Mesenchymal stem cell (in vitro differentiated cells and primary cell): ENCODE measurements at regions not wholly inside any gene's neighbourhood (a gene's known extent, or its start where the extent isn't known, plus 50 kb on each side); places are given as distances from the start of the nearest gene placed in this dataset.
"Not testable (repeated sequence)": the region's sequence is repeated elsewhere in the genome, so short reads cannot be mapped to it uniquely, and the experiment has no call there.

Experiments
- DNase-seq: peaks from one replicate; pipeline ENCODE4 v3.0.0-alpha.2; 2013
- H2AFZ ChIP-seq: one replicate; pipeline ENCODE4 v1.6.1; 2013; ENCODE audit warnings: low read depth, mild to moderate bottlenecking, control low read depth, inconsistent platforms, low read length, moderate library complexity
- H2AK5ac ChIP-seq: 2 replicates; pipeline ENCODE4 v1.6.1; 2013; ENCODE audit warnings: low read length, moderate library complexity, mild to moderate bottlenecking, inconsistent platforms; ENCODE audit not compliant: severe bottlenecking
- H2BK120ac ChIP-seq: one replicate; pipeline ENCODE4 v1.6.1; 2013; ENCODE audit warnings: low read depth, mild to moderate bottlenecking, inconsistent platforms, low read length, moderate library complexity
- H2BK12ac ChIP-seq, 2 experiments: one replicate each; pipeline ENCODE4 v1.6.1; 2013; ENCODE audit warnings: inconsistent platforms in 2 of 2, low read length in 2 of 2, mild to moderate bottlenecking in 2 of 2, moderate library complexity in 2 of 2, control low read depth in 1 of 2
- H2BK15ac ChIP-seq: one replicate; pipeline ENCODE4 v1.6.1; 2013; ENCODE audit warnings: mild to moderate bottlenecking, low read depth, inconsistent platforms; ENCODE audit not compliant: poor library complexity, severe bottlenecking
- H2BK5ac ChIP-seq: 2 replicates; pipeline ENCODE4 v1.6.1; 2013; ENCODE audit warnings: low read depth, mild to moderate bottlenecking, low read length, control low read depth, inconsistent platforms; ENCODE audit not compliant: poor library complexity, severe bottlenecking
- H3K14ac ChIP-seq, 2 experiments: one replicate each; pipeline ENCODE4 v1.6.1; 2013; ENCODE audit warnings: inconsistent platforms in 2 of 2, low read length in 2 of 2, control low read depth in 1 of 2, mild to moderate bottlenecking in 1 of 2, moderate library complexity in 1 of 2
- H3K18ac ChIP-seq, 2 experiments: one replicate each; pipeline ENCODE4 v1.6.1; 2013; ENCODE audit warnings: inconsistent platforms in 2 of 2, low read length in 2 of 2, control low read depth in 1 of 2, low read depth in 1 of 2, mild to moderate bottlenecking in 1 of 2
- H3K23ac ChIP-seq, 2 experiments: one replicate each; pipeline ENCODE4 v1.6.1; 2013; ENCODE audit warnings: inconsistent platforms in 2 of 2, low read length in 2 of 2, mild to moderate bottlenecking in 2 of 2, moderate library complexity in 2 of 2, control low read depth in 1 of 2
- H3K27ac ChIP-seq: 2 replicates; pipeline ENCODE4 v1.5.1; 2013; ENCODE audit warnings: mild to moderate bottlenecking, moderate library complexity, low read length, control low read depth, inconsistent platforms; ENCODE audit not compliant: poor library complexity, severe bottlenecking
- H3K27me3 ChIP-seq, 2 experiments: 2 replicates each; pipeline versions ENCODE4 v1.6.1 to v1.7.0; 2013; ENCODE audit warnings: low read length in 2 of 2, mild to moderate bottlenecking in 2 of 2, moderate library complexity in 2 of 2, control low read depth in 1 of 2, inconsistent platforms in 1 of 2; ENCODE audit not compliant: control insufficient read depth in 1 of 2, insufficient read depth in 1 of 2
- H3K36me3 ChIP-seq, 2 experiments: 2 replicates each; pipeline versions ENCODE4 v1.6.1 to v1.7.0; 2013; ENCODE audit warnings: low read length in 2 of 2, control low read depth in 1 of 2, inconsistent platforms in 1 of 2, low read depth in 1 of 2, mild to moderate bottlenecking in 1 of 2; ENCODE audit not compliant: insufficient read depth in 2 of 2, control insufficient read depth in 1 of 2
- H3K4ac ChIP-seq, 2 experiments: one replicate each; pipeline ENCODE4 v1.6.1; 2013; ENCODE audit warnings: inconsistent platforms in 2 of 2, low read length in 2 of 2, mild to moderate bottlenecking in 2 of 2, moderate library complexity in 2 of 2, control low read depth in 1 of 2, low read depth in 1 of 2
- H3K4me1 ChIP-seq: 2 replicates; pipeline ENCODE4 v1.6.1; 2013; ENCODE audit warnings: low read depth, low read length, control low read depth; ENCODE audit not compliant: control insufficient read depth, insufficient read depth
- H3K4me2 ChIP-seq: 2 replicates; pipeline ENCODE4 v1.6.1; 2013; ENCODE audit warnings: low read length, mild to moderate bottlenecking, inconsistent platforms; ENCODE audit not compliant: poor library complexity, severe bottlenecking
- H3K4me3 ChIP-seq, 2 experiments: 2 replicates each; pipeline versions ENCODE4 v1.5.1 to v1.7.0; 2013; ENCODE audit warnings: low read length in 2 of 2, mild to moderate bottlenecking in 2 of 2, control low read depth in 1 of 2, low read depth in 1 of 2; ENCODE audit not compliant: insufficient read depth in 1 of 2
- H3K79me1 ChIP-seq: replicated peaks from 2 replicates; pipeline ENCODE4 v1.6.1; 2013; ENCODE audit warnings: mild to moderate bottlenecking, control low read depth, low read length, inconsistent platforms; ENCODE audit not compliant: poor library complexity, severe bottlenecking
- H3K9ac ChIP-seq: 2 replicates; pipeline ENCODE4 v1.7.0; 2013; ENCODE audit warnings: mild to moderate bottlenecking, low read length, moderate library complexity
- H3K9me3 ChIP-seq: 2 replicates; pipeline ENCODE4 v1.7.0; 2013; ENCODE audit warnings: mild to moderate bottlenecking, low read length; ENCODE audit not compliant: control insufficient read depth
- H4K8ac ChIP-seq: one replicate; pipeline ENCODE4 v1.6.1; 2013; ENCODE audit warnings: inconsistent platforms, mild to moderate bottlenecking, low read length, moderate library complexity
- H4K91ac ChIP-seq: one replicate; pipeline ENCODE4 v1.6.1; 2013; ENCODE audit warnings: mild to moderate bottlenecking, low read length, inconsistent platforms
- WGBS: methylation state at CpG from one replicate; pipeline ENCODE4 v1.1.7; 2013; ENCODE audit warnings: mixed read lengths; 5-methylcytosine and 5-hydroxymethylcytosine counted together

- H3K4me1 ChIP-seq = no peaks in the 10 kb centered on the region
- H3K4me3 ChIP-seq = no peak overlapping the region
- H3K27ac ChIP-seq = no peak overlapping the region
- H3K4ac ChIP-seq = no peak overlapping the region
- no peak overlapping the region for H2BK12ac ChIP-seq
- H3K79me1 ChIP-seq = no peaks in the 10 kb centered on the region
- no peak overlapping the region for H3K9ac ChIP-seq
- H2BK5ac ChIP-seq = no peak overlapping the region
- no peak overlapping the region for H3K14ac ChIP-seq
- WGBS = 83% methylated on average over 1 of the region's 1 CpG
- peaks cover 7% of the 10 kb centered on the region for H3K9me3 ChIP-seq
- no peak overlapping the region for H2BK15ac ChIP-seq
- H3K4me2 ChIP-seq = no peak overlapping the region
- no peak overlapping the region for H4K8ac ChIP-seq
- H4K91ac ChIP-seq = no peak overlapping the region
- DNase-seq = no peak
- no peaks in the 10 kb centered on the region for H3K27me3 ChIP-seq
- H3K18ac ChIP-seq = no peak overlapping the region
- no peak overlapping the region for H2AK5ac ChIP-seq
- no peak overlapping the region for H2AFZ ChIP-seq
- H3K36me3 ChIP-seq = no peaks in the 10 kb centered on the region
- H2BK120ac ChIP-seq = no peak overlapping the region
- no peak overlapping the region for H3K23ac ChIP-seq
Observed at GRCh38 chr11:100441086-100441485, 246.0 kb upstream of the ARHGAP42 start.

- H3K79me1 ChIP-seq = no peaks in the 10 kb centered on the region
- H3K9me3 ChIP-seq = peaks cover 7% of the 10 kb centered on the region
- no peak for DNase-seq
- H2BK120ac ChIP-seq = no peak overlapping the region
- H2AK5ac ChIP-seq = no peak overlapping the region
- no peak overlapping the region for H3K23ac ChIP-seq
- no peak overlapping the region for H3K9ac ChIP-seq
- H4K8ac ChIP-seq = no peak overlapping the region
- no peak overlapping the region for H2BK12ac ChIP-seq
- H2BK15ac ChIP-seq = no peak overlapping the region
- H3K4me1 ChIP-seq = no peaks in the 10 kb centered on the region
- 100% methylated on average over 3 of the region's 3 CpGs for WGBS
- no peak overlapping the region for H2BK5ac ChIP-seq
- H3K4me3 ChIP-seq = no peak overlapping the region
- no peaks in the 10 kb centered on the region for H3K27me3 ChIP-seq
- no peak overlapping the region for H3K4me2 ChIP-seq
- H3K14ac ChIP-seq = no peak overlapping the region
- no peak overlapping the region for H2AFZ ChIP-seq
- no peak overlapping the region for H3K27ac ChIP-seq
- no peak overlapping the region for H4K91ac ChIP-seq
- H3K36me3 ChIP-seq = no peaks in the 10 kb centered on the region
- H3K18ac ChIP-seq = no peak overlapping the region
- H3K4ac ChIP-seq = no peak overlapping the region
Observed at GRCh38 chr11:100442017-100442416, 245.1 kb upstream of the ARHGAP42 start.

- Histone ChIP-seq H3K27ac (no peak overlapping the region), H3K23ac (no peak overlapping the region), H4K91ac (no peak overlapping the region), H2BK5ac (no peak overlapping the region), H3K18ac (no peak overlapping the region), H3K4me2 (no peak overlapping the region), H3K4ac (no peak overlapping the region), H3K4me3 (no peak overlapping the region), H4K8ac (no peak overlapping the region), H2BK15ac (no peak overlapping the region), H3K79me1 (no peaks in the 10 kb centered on the region), H3K9me3 (peaks cover 7% of the 10 kb centered on the region), H2BK12ac (no peak overlapping the region), H3K4me1 (no peaks in the 10 kb centered on the region), H3K9ac (no peak overlapping the region), H3K14ac (no peak overlapping the region), H3K36me3 (no peaks in the 10 kb centered on the region), H2AK5ac (no peak overlapping the region), H2AFZ (no peak overlapping the region), H3K27me3 (no peaks in the 10 kb centered on the region), H2BK120ac (no peak overlapping the region)
- 95% methylated on average over 2 of the region's 2 CpGs for WGBS
- no peak for DNase-seq
Observed at GRCh38 chr11:100445231-100445735, 241.8 kb upstream of the ARHGAP42 start.

DNA sequence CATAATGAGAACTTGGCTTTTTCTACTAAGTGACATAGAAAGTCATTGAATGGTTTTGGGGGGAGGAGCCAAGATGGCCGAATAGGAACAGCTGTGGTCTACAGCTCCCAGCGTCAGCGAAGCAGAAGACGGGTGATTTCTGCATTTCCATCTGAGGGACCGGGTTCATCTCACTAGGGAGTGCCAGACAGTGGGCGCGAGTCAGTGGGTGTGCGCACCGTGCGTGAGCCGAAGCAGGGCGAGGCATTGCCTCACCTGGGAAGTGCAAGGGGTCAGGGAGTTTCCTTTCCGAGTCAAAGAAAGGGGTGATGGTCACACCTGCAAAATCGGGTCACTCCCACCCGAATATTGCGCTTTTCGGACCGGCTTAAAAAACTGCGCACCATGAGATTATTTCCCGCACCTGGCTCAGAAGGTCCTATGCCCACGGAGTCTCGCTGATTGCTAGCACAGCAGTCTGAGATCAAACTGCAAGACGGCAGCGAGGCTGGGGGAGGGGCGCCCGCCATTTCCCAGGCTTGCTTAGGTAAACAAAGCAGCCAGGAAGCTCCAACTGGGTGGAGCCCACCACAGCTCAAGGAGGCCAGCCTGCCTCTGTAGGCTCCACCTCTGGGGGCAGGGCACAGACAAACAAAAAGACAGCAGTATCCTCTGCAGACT is 235.2 kb upstream of the ARHGAP42 start:
- not testable (repeated sequence) for H2BK12ac ChIP-seq, H3K79me1 ChIP-seq, H2BK5ac ChIP-seq, DNase-seq, H3K18ac ChIP-seq, H4K8ac ChIP-seq, H3K14ac ChIP-seq, H3K27ac ChIP-seq, H3K4ac ChIP-seq, H2AFZ ChIP-seq, H2BK120ac ChIP-seq, H3K4me1 ChIP-seq, H3K27me3 ChIP-seq, H2AK5ac ChIP-seq, H3K9me3 ChIP-seq, H3K9ac ChIP-seq, H3K4me3 ChIP-seq, H3K4me2 ChIP-seq, H2BK15ac ChIP-seq, H4K91ac ChIP-seq, H3K23ac ChIP-seq, H3K36me3 ChIP-seq
- 96% methylated on average over 22 of the region's 26 CpGs for WGBS
